GM18520 (cell line): ENCODE measurements at regions not wholly inside any gene's neighbourhood (a gene's known extent, or its start where the extent isn't known, plus 50 kb on each side); places are given as distances from the start of the nearest gene placed in this dataset.

ENCODE experiments used
- ATAC-seq: cut with Tn5 transposase; IDR thresholded peaks from one replicate; pipeline ENCODE4 v1.9.1; 2021; ENCODE audit not compliant: unreplicated experiment

- no peak for ATAC-seq
Observed at GRCh38 chr5:2502970-2503594, 248.4 kb downstream of the IRX2 start.

- ATAC-seq = no peak
Observed at GRCh38 chr5:2499917-2500316, 251.6 kb downstream of the IRX2 start.

- no peak for ATAC-seq
Observed at GRCh38 chr5:2496891-2497290, 254.6 kb downstream of the IRX2 start.

DNA sequence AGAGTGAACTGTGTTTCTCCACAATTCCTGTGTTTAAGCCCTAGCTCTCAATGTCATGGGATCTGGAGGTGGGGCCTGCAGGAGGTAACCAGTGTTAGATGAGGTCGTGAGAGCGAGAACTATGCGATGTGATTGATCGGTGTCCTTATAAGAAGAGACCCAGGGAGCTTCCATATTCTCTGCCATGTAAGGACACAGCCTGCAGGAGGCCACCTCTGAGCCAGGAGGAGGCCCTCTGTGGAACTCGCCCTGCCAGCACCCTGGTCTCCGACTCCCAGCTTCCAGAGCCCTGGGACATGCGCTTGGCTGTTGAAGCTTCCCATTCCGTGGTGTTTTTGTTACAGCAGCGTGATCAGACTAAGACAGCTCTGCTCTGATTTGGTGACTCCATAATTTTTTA, 255.4 kb downstream of the IRX2 start:
- no peak for ATAC-seq

GRCh38 chr5:2493356-2493755, 258.1 kb downstream of the IRX2 start:
- ATAC-seq = no peak

DNA sequence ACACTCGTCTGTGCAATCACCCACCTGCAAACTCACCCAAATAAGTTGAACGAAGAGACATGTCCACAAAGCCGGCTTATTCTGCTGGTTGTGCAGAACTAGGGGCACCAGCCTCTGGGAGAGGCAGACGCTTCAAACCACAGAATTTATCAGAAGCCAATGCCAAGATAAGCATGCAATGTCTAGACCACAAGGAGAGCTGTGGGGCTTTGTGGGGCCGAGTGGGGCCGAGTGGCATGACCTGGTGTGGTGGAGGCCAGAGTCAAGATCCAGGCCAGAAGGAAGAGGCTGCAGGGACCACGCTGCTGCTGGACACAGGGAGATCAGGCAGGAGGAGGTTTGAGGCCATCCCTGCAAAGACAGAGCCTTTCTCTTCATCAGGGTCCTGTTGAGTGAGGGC, 259.0 kb downstream of the IRX2 start:
- no peak for ATAC-seq

- no peak for ATAC-seq
Observed at GRCh38 chr5:2491846-2492245, 259.6 kb downstream of the IRX2 start.

- no peak for ATAC-seq
Observed at GRCh38 chr5:2489306-2489705, 262.2 kb downstream of the IRX2 start.

GRCh38 chr5:2488593-2488992, 262.9 kb downstream of the IRX2 start:
- ATAC-seq = no peak

GRCh38 chr5:2487152-2487763, 264.2 kb downstream of the IRX2 start:
- no peak for ATAC-seq

- no peak for ATAC-seq
Observed at GRCh38 chr5:2486373-2486772, 265.1 kb downstream of the IRX2 start.

DNA sequence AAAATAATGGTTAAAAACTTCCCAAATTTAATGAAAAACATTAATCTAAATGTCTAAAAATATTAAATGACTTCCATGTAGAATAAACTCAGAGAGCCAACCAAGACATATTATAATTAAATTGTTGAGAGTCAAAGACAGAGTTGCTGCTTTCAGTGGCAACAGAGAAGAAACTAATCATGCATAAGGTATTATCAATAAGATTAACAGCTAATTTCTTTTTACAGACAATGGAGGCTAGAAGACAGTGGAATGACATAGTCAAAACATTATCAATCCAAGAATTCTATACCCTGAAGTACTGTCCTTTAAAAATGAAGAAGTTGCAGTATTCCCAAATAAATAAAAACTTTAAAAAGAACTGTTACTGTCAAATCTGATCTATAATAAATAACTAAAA, 268.7 kb downstream of the IRX2 start:
- no peak for ATAC-seq

GRCh38 chr5:2480871-2481270, 270.6 kb downstream of the IRX2 start:
- ATAC-seq = no peak

GRCh38 chr5:2475902-2476301, 275.6 kb downstream of the IRX2 start:
- ATAC-seq = no peak

GRCh38 chr5:2472670-2473069, 278.8 kb downstream of the IRX2 start:
- no peak for ATAC-seq

- no peak for ATAC-seq
Observed at GRCh38 chr5:2471152-2471879, 280.2 kb downstream of the IRX2 start.

GRCh38 chr5:2466966-2467365, 284.5 kb downstream of the IRX2 start:
- ATAC-seq = no peak

DNA sequence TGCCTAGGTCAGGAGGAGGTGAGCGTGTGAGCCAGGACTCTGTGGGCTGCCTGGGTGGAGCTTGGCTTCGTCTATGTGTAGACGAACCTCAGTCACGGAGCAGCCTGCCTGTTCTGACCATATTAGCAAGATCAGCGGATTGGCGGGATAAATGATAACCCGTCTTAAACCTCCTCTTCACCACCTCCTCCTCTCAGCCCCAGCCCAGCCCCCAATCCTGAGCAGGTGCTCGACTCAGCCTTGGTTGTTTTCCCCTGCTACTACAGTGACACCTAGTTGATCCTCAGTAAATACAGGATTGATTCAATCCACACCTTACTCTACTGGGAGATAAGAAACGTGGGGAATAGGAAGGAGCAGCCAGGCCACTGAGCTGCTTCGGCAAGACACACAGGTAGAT, 286.1 kb downstream of the IRX2 start:
- ATAC-seq = no peak

- ATAC-seq = no peak
Observed at GRCh38 chr5:2464141-2464540, 287.3 kb downstream of the IRX2 start.

DNA sequence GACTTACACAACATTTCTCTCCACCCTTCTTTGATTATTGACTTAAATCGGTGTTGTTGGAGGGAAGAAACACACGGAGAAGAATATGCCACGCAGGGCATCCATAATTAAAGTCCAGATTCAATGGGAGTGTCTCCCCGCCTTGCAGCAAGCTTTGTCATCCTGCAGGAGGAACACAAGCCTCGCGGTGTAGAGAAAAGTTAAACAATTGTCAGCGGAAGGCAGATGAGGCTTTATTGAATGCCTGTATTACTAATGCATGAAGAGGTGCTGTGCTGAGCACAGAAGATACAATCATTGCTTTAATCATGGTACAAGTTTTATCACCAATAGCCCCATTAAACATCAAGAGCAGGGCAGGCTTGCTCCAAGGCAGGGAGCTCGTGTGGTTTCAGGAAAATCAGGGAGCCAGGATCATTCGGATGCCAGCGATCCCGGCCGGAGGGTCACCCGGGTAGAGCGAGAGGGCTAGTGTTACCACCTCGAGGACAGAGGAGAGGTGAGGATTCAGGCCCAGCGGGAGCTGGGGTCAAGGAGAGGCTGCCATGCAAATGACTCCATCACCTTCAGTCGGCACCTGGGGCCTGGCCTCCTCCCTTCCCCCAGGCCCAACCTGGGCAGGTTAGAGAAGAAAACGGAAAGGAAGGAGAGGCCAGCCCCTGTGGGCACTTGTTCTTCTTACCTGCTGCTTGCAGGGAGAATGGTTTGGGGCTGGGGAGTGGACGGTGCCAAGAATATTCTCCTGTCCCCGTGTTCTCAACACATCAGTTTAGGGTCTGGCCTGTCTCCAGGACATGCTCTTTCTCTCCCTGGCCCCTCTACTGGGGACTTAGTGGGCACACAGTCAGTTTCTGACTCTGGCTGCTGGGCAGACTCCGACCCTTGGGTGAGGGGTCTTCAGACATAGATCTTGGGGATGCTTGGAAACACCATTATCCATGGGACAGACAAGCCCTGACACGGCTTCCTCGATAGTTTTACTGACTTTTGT, 289.5 kb downstream of the IRX2 start:
- ATAC-seq = no peak

DNA sequence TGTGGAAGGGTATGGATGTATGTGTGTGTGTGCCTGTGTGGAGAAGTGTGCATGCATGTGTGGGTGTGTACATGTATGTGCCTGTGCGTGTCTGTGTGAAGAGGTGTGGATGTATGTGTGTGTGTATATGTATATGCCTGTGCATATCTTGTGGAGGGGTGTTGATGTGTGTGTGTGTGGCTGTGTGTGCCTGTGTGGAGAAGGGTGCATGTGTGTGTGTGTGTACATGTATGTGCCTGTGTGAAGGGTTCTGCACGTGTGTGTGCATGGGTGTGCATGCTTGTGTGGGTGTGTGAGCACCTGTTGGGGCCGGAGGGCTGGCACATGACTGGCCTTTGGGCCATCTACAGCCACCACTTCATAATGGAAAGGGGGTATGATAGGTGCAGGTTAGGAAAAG, 291.4 kb downstream of the IRX2 start:
- ATAC-seq = no peak
